ENCODE measurements at regions not wholly inside any gene's neighbourhood (a gene's known extent, or its start where the extent isn't known, plus 50 kb on each side); places are given as distances from the start of the nearest gene placed in this dataset.

DNA sequence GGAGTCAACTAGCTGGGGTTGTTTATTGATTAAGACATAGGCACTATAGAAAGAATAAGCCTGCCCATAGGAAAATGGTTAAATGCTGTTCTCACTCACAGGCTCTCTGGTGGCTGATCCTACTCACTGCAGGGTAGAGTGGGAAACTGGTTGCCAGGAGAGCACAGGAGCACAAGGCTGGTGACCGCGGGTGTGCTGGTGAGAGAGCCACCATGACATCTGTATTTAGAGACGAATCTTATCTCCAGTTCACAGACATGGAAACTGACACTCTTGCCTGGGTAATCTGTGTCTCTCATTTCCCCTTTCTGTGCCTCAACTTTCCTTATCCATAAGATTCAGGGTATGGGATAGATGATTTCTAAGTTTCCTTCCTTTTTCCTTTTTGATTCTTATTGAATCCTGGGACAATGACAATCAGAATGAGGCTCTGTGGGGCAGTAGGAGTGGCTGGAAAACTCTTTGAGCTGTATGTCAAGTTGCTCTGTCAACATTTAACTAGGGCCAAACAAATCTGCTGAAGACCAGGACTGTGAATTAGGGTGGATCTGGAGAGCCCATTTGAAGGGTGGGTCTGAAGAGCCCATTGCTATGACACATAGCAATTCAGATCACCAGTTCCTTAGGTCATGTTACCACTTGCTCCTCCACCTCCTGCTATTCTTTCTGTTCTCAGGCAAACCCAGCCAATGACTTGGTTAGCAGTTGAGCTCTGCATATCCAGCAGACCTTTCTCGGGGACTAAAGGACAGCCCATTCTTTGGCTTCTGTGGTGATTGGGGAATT is 286.1 kb upstream of the TBL1XR1 start:
- intact Hi-C loops (cut with micrococcal nuclease) = no loop called here
- CTCF ChIA-PET = interaction anchor here (1.4 kb wide), 1 partner anchor 78 kb away, joined by 3 read pairs; no protein-coding TSS in a partner anchor
- Mint-ChIP-seq H3K27me3 (no peaks in the 10 kb centered on the region), H3K4me3 (no peak overlapping the region), H3K4me1 (peaks cover 2% of the 10 kb centered on the region), H3K27ac (no peak overlapping the region), H3K9me3 (ENCODE audit: insufficient read depth) (no peaks in the 10 kb centered on the region)
- no peak overlapping the region for H3K4me2 ChIP-seq (replicated peaks; ENCODE audit: low read depth, low read length, poor library complexity, severe bottlenecking)
- POLR2A ChIA-PET = no interaction called here
- no peak overlapping the region for H3K4me3 ChIP-seq (ENCODE audit: control extremely low read depth in 1 of 5, extremely low read depth in 1 of 5, insufficient read depth in 1 of 5, low read depth in 2 of 5, low read length in 4 of 5)
- H3K9ac ChIP-seq (ENCODE audit: low read length) = no peak overlapping the region
- no peaks in the 10 kb centered on the region for H3K36me3 ChIP-seq (replicated peaks in 1 of 2; ENCODE audit: control extremely low read depth in 1 of 2, control insufficient read depth in 1 of 2, extremely low read depth in 1 of 2, insufficient read depth in 2 of 2, low read length in 1 of 2)
- H3K79me2 ChIP-seq (ENCODE audit: control insufficient read depth, insufficient read depth, low read length) = no peaks in the 10 kb centered on the region
- DNase-seq (no peak), ATAC-seq (ENCODE audit: low read depth) (no peak)
- no peaks in the 10 kb centered on the region for H3K4me1 ChIP-seq (ENCODE audit: control insufficient read depth in 2 of 2, insufficient read depth in 2 of 2, low read length in 2 of 2)
- no peaks in the 10 kb centered on the region for H3K9me3 ChIP-seq (ENCODE audit: control extremely low read depth in 1 of 3, control insufficient read depth in 2 of 3, insufficient read depth in 1 of 3, low read length in 2 of 3)
- H3K27me3 ChIP-seq (replicated peaks in 1 of 4; ENCODE audit: control extremely low read depth in 1 of 4, control insufficient read depth in 3 of 4, insufficient read depth in 4 of 4, low read length in 3 of 4) = no peaks in the 10 kb centered on the region
- H4K20me1 ChIP-seq (ENCODE audit: control insufficient read depth, insufficient read depth, low read length, poor library complexity, severe bottlenecking) = no peaks in the 10 kb centered on the region
- no peak overlapping the region for H3K27ac ChIP-seq (ENCODE audit: low read length in 2 of 2)
- no peak overlapping the region for H2AFZ ChIP-seq (ENCODE audit: insufficient read depth, low read depth, low read length, poor library complexity, severe bottlenecking)
- no CpG with 5 or more reads among the region's 4 CpGs for WGBS (ENCODE audit: insufficient coverage)
- TF ChIP-seq, protein P1, sequence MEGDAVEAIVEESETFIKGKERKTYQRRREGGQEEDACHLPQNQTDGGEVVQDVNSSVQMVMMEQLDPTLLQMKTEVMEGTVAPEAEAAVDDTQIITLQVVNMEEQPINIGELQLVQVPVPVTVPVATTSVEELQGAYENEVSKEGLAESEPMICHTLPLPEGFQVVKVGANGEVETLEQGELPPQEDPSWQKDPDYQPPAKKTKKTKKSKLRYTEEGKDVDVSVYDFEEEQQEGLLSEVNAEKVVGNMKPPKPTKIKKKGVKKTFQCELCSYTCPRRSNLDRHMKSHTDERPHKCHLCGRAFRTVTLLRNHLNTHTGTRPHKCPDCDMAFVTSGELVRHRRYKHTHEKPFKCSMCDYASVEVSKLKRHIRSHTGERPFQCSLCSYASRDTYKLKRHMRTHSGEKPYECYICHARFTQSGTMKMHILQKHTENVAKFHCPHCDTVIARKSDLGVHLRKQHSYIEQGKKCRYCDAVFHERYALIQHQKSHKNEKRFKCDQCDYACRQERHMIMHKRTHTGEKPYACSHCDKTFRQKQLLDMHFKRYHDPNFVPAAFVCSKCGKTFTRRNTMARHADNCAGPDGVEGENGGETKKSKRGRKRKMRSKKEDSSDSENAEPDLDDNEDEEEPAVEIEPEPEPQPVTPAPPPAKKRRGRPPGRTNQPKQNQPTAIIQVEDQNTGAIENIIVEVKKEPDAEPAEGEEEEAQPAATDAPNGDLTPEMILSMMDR (IDR thresholded peaks at IDR 0.05) = no peak
- TF ChIP-seq EZH2 (IDR thresholded peaks at IDR 0.05; ENCODE audit: borderline replicate concordance, insufficient read depth, low read depth, low read length, poor library complexity, severe bottlenecking) = no peak

DNA sequence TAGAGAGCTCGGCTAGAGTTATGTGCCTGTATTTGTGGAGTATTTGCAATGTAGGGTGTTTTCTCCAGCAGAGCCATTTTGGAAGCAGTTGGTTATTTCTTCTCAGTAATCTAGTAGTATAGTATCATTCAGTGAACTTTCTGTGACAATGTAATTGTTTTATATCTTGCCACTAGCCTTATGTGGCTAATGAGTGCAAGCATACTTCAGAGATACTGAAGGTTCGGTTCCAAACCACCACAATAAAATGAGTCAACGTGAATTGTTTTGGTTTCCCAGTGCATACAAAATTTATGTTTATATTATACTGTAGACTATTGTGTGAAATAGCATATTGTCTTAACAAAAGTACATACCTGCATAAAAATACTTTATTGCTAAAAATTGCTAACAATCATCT is 286.9 kb upstream of the TBL1XR1 start:
- no peak overlapping the region for H3K4me2 ChIP-seq (replicated peaks; ENCODE audit: low read depth, low read length, poor library complexity, severe bottlenecking)
- Mint-ChIP-seq H3K9me3 (ENCODE audit: insufficient read depth) (no peaks in the 10 kb centered on the region), H3K4me1 (peaks cover 2% of the 10 kb centered on the region), H3K27me3 (no peaks in the 10 kb centered on the region), H3K27ac (no peak overlapping the region), H3K4me3 (no peak overlapping the region)
- no peaks in the 10 kb centered on the region for H3K4me1 ChIP-seq (ENCODE audit: control insufficient read depth in 2 of 2, insufficient read depth in 2 of 2, low read length in 2 of 2)
- CTCF ChIA-PET = no interaction called here
- no peaks in the 10 kb centered on the region for H3K79me2 ChIP-seq (ENCODE audit: control insufficient read depth, insufficient read depth, low read length)
- DNase-seq = no peak
- no peak overlapping the region for H3K9ac ChIP-seq (ENCODE audit: low read length)
- H3K27me3 ChIP-seq (replicated peaks in 1 of 4; ENCODE audit: control extremely low read depth in 1 of 4, control insufficient read depth in 3 of 4, insufficient read depth in 4 of 4, low read length in 3 of 4) = no peaks in the 10 kb centered on the region
- H2AFZ ChIP-seq (ENCODE audit: insufficient read depth, low read depth, low read length, poor library complexity, severe bottlenecking) = no peak overlapping the region
- no peak for TF ChIP-seq EZH2 (IDR thresholded peaks at IDR 0.05; ENCODE audit: borderline replicate concordance, insufficient read depth, low read depth, low read length, poor library complexity, severe bottlenecking)
- TF ChIP-seq, protein P1 (IDR thresholded peaks at IDR 0.05) = no peak
- no peak for ATAC-seq (ENCODE audit: low read depth)
- no peak overlapping the region for H3K27ac ChIP-seq (ENCODE audit: low read length in 2 of 2)
- no peaks in the 10 kb centered on the region for H4K20me1 ChIP-seq (ENCODE audit: control insufficient read depth, insufficient read depth, low read length, poor library complexity, severe bottlenecking)
- intact Hi-C loops (cut with micrococcal nuclease) = no loop called here
- no peak overlapping the region for H3K4me3 ChIP-seq (ENCODE audit: control extremely low read depth in 1 of 5, extremely low read depth in 1 of 5, insufficient read depth in 1 of 5, low read depth in 2 of 5, low read length in 4 of 5)
- POLR2A ChIA-PET = no interaction called here
- no peaks in the 10 kb centered on the region for H3K36me3 ChIP-seq (replicated peaks in 1 of 2; ENCODE audit: control extremely low read depth in 1 of 2, control insufficient read depth in 1 of 2, extremely low read depth in 1 of 2, insufficient read depth in 2 of 2, low read length in 1 of 2)
- no peaks in the 10 kb centered on the region for H3K9me3 ChIP-seq (ENCODE audit: control extremely low read depth in 1 of 3, control insufficient read depth in 2 of 3, insufficient read depth in 1 of 3, low read length in 2 of 3)
- 100% methylated on average over 1 of the region's 3 CpGs for WGBS (ENCODE audit: insufficient coverage)
